ENCODE measurements at regions not wholly inside any gene's neighbourhood (a gene's known extent, or its start where the extent isn't known, plus 50 kb on each side); places are given as distances from the start of the nearest gene placed in this dataset.

- TF ChIP-seq ZNF274 (IDR thresholded peaks at IDR 0.05; ENCODE audit: low read depth, low read length) (no peak), YY1 (IDR thresholded peaks at IDR 0.05; ENCODE audit: insufficient read depth, insufficient read length) (no peak), SUZ12 (IDR thresholded peaks at IDR 0.05; ENCODE audit: extremely low read depth, insufficient read depth, insufficient read length) (no peak)
Measured at GRCh38 chr6:30823534-30823865, 60.8 kb upstream of the DDR1 start.

Data from NT2/D1 (cell line).